GM19238 (cell line): ENCODE measurements at regions not wholly inside any gene's neighbourhood (a gene's known extent, or its start where the extent isn't known, plus 50 kb on each side); places are given as distances from the start of the nearest gene placed in this dataset.
"Not testable (repeated sequence)": the region's sequence is repeated elsewhere in the genome, so short reads cannot be mapped to it uniquely, and the experiment has no call there.

Source experiments
- DNase-seq: peaks from one replicate; pipeline ENCODE4 v3.0.0; 2011; ENCODE audit warnings: low spot score; ENCODE audit not compliant: insufficient read length

GRCh38 chr21:28148400-28149064 lies 844.1 kb downstream of the LTN1 start:
- no peak for DNase-seq

- no peak for DNase-seq
Measured at GRCh38 chr21:28144653-28145052, 848.0 kb downstream of the LTN1 start.

- DNase-seq, result no peak
Measured at GRCh38 chr21:28144089-28144488, 848.6 kb downstream of the LTN1 start.

GRCh38 chr21:28142697-28143096 lies 850.0 kb downstream of the LTN1 start:
- DNase-seq, result no peak

- no peak for DNase-seq
Measured at GRCh38 chr21:28138272-28138671, 854.4 kb downstream of the LTN1 start.

- no peak for DNase-seq
Measured at GRCh38 chr21:28136656-28137255, 855.9 kb downstream of the LTN1 start.

- DNase-seq, result no peak
Measured at GRCh38 chr21:28135646-28136045, 857.0 kb downstream of the LTN1 start.

GRCh38 chr21:28133116-28133515 lies 859.6 kb downstream of the LTN1 start:
- DNase-seq, result no peak

GRCh38 chr21:28132713-28133112 lies 860.0 kb downstream of the LTN1 start:
- no peak for DNase-seq

- DNase-seq, result no peak
Measured at GRCh38 chr21:28127175-28127785, 865.4 kb downstream of the LTN1 start.

- no peak for DNase-seq
Measured at GRCh38 chr21:28126521-28127174, 866.0 kb downstream of the LTN1 start.

- no peak for DNase-seq
Measured at GRCh38 chr21:28124541-28124940, 868.1 kb downstream of the LTN1 start.

- no peak for DNase-seq
Measured at GRCh38 chr21:28118570-28118969, 874.1 kb downstream of the LTN1 start.

GRCh38 chr21:28114986-28115385 lies 877.7 kb downstream of the LTN1 start:
- not testable (repeated sequence) for DNase-seq

GRCh38 chr21:28113718-28114117 lies 879.0 kb downstream of the LTN1 start:
- no peak for DNase-seq

GRCh38 chr21:28112511-28112910 lies 880.2 kb downstream of the LTN1 start:
- no peak for DNase-seq

- DNase-seq, result no peak
Measured at GRCh38 chr21:28111151-28111619, 881.5 kb downstream of the LTN1 start.

- DNase-seq, result no peak
Measured at GRCh38 chr21:28110716-28111115, 882.0 kb downstream of the LTN1 start.

GRCh38 chr21:28110074-28110473 lies 882.6 kb downstream of the LTN1 start:
- DNase-seq, result no peak

- no peak for DNase-seq
Measured at GRCh38 chr21:28106370-28106890, 886.2 kb downstream of the LTN1 start.

- no peak for DNase-seq
Measured at GRCh38 chr21:28104346-28104745, 888.3 kb downstream of the LTN1 start.

GRCh38 chr21:28100366-28100765 lies 892.3 kb downstream of the LTN1 start:
- no peak for DNase-seq
